Colonic mucosa (tissue), 4 donors: ENCODE measurements at regions not wholly inside any gene's neighbourhood (a gene's known extent, or its start where the extent isn't known, plus 50 kb on each side); places are given as distances from the start of the nearest gene placed in this dataset.

Experiments used
- DNase-seq: peaks from one replicate; pipeline ENCODE4 v3.0.0-alpha.2; 2020
- H3K27ac ChIP-seq: fragments of 200-600 bp; one replicate; pipeline ENCODE4 v1.8.0; 2021
- H3K27me3 ChIP-seq: fragments of 200-600 bp; one replicate; pipeline ENCODE4 v1.8.0; 2021
- H3K36me3 ChIP-seq: fragments of 200-600 bp; one replicate; pipeline ENCODE4 v1.8.0; 2021
- H3K4me1 ChIP-seq: fragments of 200-600 bp; one replicate; pipeline ENCODE4 v1.8.0; 2021; ENCODE audit warnings: mild to moderate bottlenecking
- H3K4me3 ChIP-seq: fragments of 200-600 bp; one replicate; pipeline ENCODE4 v1.8.0; 2021
- H3K9ac ChIP-seq, 2 donors: one replicate each; pipeline ENCODE4 v1.7.0; 2013; ENCODE audit warnings: control low read depth in 2 of 2, low read depth in 2 of 2, low read length in 2 of 2
- H3K9me3 ChIP-seq: fragments of 200-600 bp; one replicate; pipeline ENCODE4 v1.8.0; 2021
- CTCF ChIP-seq: fragments of 200-600 bp; IDR thresholded peaks from one replicate; pipeline ENCODE4 v1.8.0; 2022; ENCODE audit warnings: antibody characterized with exemption, mild to moderate bottlenecking
- intact Hi-C: fragments of 100-400 bp; cut with DNase I; formaldehyde crosslinking; loops from one replicate; pipeline ENCODE4 v1.14.1; 2022
- donor health status: healthy.
- donor health status: DM: no; HTN: no; CAD: no.
- donor health status: DM: no; HTN: no; CAD: no.

GRCh38 chr17:65455154-65455971 lies 106.1 kb downstream of the AXIN2 start:
- no peaks in the 10 kb centered on the region for H3K4me1 ChIP-seq
- no peak overlapping the region for H3K27ac ChIP-seq
- intact Hi-C loops, result loop anchor here (5.0 kb wide), 1 partner anchor 102 kb away; no protein-coding TSS in a partner anchor
- H3K36me3 ChIP-seq, result no peaks in the 10 kb centered on the region
- no peak for DNase-seq
- H3K9me3 ChIP-seq, result no peaks in the 10 kb centered on the region
- H3K4me3 ChIP-seq, result no peak overlapping the region
- no peak overlapping the region for H3K9ac ChIP-seq
- no peaks in the 10 kb centered on the region for H3K27me3 ChIP-seq
- no peak for TF ChIP-seq CTCF

- no peak for DNase-seq
- H3K27me3 ChIP-seq, result no peaks in the 10 kb centered on the region
- intact Hi-C loops, result no loop called here
- H3K27ac ChIP-seq, result no peak overlapping the region
- no peaks in the 10 kb centered on the region for H3K9me3 ChIP-seq
- H3K4me3 ChIP-seq, result no peak overlapping the region
- TF ChIP-seq CTCF, result no peak
- no peaks in the 10 kb centered on the region for H3K36me3 ChIP-seq
- H3K9ac ChIP-seq, result no peak overlapping the region
- H3K4me1 ChIP-seq, result no peaks in the 10 kb centered on the region
Observed at GRCh38 chr17:65453204-65453931, 108.1 kb downstream of the AXIN2 start.

- Histone ChIP-seq H3K4me3 (no peak overlapping the region), H3K4me1 (no peaks in the 10 kb centered on the region), H3K9ac (no peak overlapping the region), H3K27me3 (no peaks in the 10 kb centered on the region), H3K27ac (no peak overlapping the region), H3K9me3 (no peaks in the 10 kb centered on the region), H3K36me3 (no peaks in the 10 kb centered on the region)
- intact Hi-C loops, result no loop called here
- DNase-seq, result no peak
- TF ChIP-seq CTCF, result no peak
Observed at GRCh38 chr17:65449495-65449894, 112.0 kb downstream of the AXIN2 start.

GRCh38 chr17:65447823-65448222 lies 113.6 kb downstream of the AXIN2 start:
- intact Hi-C loops, result no loop called here
- no peaks in the 10 kb centered on the region for H3K27me3 ChIP-seq
- H3K9ac ChIP-seq, result no peak overlapping the region
- H3K4me1 ChIP-seq, result no peaks in the 10 kb centered on the region
- H3K27ac ChIP-seq, result no peak overlapping the region
- no peak for TF ChIP-seq CTCF
- no peak for DNase-seq
- H3K9me3 ChIP-seq, result no peaks in the 10 kb centered on the region
- H3K36me3 ChIP-seq, result no peaks in the 10 kb centered on the region
- no peak overlapping the region for H3K4me3 ChIP-seq

GRCh38 chr17:65446838-65447526 lies 114.5 kb downstream of the AXIN2 start:
- Histone ChIP-seq H3K4me3 (no peak overlapping the region), H3K27me3 (no peaks in the 10 kb centered on the region), H3K36me3 (no peaks in the 10 kb centered on the region), H3K9me3 (no peaks in the 10 kb centered on the region), H3K9ac (no peak overlapping the region), H3K4me1 (no peaks in the 10 kb centered on the region), H3K27ac (no peak overlapping the region)
- no peak for TF ChIP-seq CTCF
- DNase-seq, result no peak
- intact Hi-C loops, result no loop called here
